HT-29 (cell line): ENCODE measurements at regions not wholly inside any gene's neighbourhood (a gene's known extent, or its start where the extent isn't known, plus 50 kb on each side); places are given as distances from the start of the nearest gene placed in this dataset.
A peak's percentile ranks its signal among the peaks of the same experiment; 100 is the strongest.
"Not testable (repeated sequence)": the region's sequence is repeated elsewhere in the genome, so short reads cannot be mapped to it uniquely, and the experiment has no call there.

Experiments used
- DNase-seq: peaks from one replicate; pipeline ENCODE4 v3.0.0-alpha.2; 2015; ENCODE audit warnings: low spot score

DNA sequence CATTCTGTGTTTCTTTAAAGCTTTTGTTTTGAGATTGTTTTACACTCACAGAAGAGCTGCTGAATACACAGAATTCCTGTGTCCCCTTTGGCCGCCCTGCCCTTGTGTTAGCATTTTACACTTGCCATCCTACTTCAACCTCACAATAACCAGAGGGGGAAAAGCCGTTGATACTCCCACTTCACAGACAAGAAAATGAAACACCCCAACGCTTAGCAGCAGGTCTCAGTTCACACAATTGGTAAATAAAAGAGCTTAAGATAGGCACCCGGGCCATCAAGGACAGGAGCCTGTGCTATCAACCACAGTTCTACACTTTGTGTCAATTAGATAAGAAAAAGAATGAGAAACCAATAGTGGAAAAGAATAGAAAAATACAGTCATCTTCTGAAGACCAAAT is 178.0 kb downstream of the SYK start:
- DNase-seq, result no peak

DNA sequence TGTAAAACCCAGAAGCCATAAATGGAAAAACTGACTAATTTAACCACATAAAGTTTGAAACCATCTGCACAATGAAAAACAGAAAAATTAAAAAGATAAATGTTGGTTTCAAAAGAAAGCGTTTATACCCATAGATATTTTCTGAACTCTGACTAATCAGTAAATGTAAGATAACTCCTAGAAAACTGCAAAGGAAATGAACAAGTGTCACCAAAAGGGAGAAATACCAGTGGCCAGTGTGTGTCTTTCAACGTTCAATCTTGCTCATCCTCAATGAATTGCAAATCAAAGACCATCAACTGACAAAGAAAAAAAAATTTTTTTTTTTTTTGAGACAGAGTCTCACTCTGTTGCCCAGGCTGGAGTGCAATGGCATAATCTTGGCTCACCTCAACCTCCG is 180.1 kb downstream of the SYK start:
- DNase-seq, result no peak

DNA sequence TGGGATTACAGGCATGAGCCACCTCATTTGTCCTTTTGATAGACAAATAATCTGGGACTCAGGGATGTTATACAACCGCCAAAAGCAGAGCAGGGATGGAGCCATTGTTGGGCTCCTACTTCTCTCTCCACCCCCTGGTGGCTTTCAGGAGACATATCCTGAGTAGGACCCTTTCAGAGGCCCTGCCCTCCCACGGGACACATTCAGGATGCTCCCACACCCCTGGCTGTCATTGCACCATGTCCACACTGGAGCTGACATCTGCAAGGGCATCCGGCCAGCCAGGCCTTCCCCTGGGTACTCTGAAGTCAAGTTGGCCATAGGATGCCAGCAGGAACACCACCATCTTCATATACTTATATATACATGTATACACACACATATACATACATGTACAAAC is 181.8 kb downstream of the SYK start:
- DNase-seq, result no peak

DNA sequence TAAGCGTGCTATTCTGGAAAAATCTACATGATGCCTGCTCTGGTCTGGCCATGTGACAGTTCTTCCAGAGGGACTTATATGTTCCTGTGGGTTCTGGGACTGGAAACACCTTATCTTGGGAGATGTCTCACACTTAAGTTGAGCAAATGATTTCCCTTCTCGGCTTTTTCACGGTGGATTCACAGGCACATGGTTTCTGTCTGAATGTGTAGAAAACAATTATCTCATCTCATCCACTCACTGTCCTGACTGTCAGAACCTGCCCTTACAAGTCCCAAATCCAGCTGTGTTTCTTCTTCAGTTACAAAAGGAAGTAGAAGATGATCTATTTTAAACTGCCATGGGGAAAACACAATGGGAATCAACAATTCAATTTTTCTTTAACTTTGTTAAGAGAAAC is 184.0 kb downstream of the SYK start:
- no peak for DNase-seq

DNA sequence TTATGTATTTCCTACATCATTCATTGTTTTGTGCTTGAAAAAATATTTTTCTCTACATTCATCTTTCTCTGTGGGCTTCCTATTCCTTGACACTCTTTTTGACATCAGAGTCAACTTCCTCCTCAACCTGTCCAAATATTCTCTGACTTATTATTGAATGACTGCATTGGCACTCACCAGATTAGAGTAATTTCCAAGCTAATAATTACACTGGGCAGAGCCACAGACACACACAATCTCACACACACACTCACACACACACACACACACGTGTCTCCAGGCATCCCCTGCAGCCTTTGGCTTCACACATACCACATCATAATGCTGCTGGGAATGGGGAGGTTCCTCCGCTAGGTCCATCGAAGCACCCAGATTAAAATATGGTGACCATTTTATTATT is 184.5 kb downstream of the SYK start:
- DNase-seq, result no peak

DNA sequence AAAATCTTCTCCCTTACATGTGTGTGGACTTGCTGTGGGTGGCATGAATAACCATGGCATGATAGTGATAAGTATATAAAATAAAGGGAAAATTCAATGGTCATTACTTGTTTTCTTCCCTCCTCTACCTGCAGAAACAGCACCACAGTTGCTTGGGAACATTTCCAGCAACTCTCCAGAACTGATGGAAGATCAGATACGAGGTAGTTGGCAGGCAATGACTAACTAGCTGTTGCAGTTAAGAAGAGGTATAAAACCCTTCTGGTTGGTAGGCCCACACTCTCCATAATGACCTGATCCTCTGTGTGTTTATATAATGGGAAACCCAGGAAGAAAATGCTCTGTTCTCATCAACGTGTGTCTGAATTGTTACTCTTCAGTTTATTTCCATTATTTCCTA is 185.9 kb downstream of the SYK start:
- no peak for DNase-seq

DNA sequence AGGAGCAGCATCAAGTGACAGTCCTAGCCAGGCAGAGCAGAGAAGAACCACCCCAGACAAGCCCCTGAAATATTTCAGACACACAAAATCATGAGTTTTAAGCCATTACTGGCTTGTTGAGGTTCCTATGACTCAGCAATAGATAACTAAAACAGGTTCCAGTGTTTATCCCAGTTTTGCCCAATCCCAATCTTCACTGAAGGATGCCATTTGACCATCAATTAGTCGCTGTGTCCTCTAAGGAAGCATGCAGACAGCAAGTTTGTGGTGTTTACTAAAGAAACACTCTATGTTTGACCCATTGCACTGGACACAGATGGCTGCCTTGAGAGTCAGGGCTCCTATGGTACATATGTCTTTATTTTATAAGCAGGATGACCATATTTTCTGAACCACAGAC is 186.7 kb downstream of the SYK start:
- no peak for DNase-seq

DNA sequence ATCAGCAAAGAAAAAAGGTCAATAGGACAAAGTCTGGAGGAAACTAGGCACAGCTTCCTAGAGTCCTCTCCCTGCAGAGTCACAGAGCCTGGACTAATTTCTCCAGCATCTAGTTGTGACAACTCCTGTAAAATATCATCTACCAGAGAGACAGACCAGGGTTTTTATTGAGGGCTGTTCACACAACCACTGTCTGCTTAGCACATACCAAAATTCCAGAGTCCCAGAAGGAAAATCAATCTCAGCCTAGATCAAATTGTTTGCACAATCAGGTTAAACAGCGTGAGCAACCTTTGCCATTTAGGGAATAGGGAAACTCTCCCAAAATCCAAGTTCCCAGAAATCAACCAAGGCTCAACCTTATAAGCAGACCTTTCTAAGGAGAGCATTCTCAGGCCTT is 190.3 kb downstream of the SYK start:
- DNase-seq, result no peak

DNA sequence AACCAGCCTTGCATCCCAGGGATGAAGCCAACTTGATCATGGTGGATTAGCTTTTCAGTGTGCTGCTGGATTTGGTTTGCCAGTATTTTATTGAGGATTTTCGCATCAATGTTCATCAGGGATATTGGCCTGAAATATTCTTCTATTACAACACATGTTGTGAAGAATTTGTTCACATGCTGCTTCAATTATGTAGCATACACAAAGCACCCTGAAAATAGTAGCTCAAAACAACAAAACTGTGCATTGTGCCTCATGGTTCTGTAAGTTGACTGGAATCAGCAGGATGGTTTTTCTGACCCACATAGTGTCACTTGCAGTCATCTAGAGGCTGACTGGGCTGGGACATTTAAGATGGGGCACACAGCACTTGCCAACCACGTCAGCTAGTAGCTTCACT is 193.9 kb downstream of the SYK start:
- DNase-seq, result no peak

DNA sequence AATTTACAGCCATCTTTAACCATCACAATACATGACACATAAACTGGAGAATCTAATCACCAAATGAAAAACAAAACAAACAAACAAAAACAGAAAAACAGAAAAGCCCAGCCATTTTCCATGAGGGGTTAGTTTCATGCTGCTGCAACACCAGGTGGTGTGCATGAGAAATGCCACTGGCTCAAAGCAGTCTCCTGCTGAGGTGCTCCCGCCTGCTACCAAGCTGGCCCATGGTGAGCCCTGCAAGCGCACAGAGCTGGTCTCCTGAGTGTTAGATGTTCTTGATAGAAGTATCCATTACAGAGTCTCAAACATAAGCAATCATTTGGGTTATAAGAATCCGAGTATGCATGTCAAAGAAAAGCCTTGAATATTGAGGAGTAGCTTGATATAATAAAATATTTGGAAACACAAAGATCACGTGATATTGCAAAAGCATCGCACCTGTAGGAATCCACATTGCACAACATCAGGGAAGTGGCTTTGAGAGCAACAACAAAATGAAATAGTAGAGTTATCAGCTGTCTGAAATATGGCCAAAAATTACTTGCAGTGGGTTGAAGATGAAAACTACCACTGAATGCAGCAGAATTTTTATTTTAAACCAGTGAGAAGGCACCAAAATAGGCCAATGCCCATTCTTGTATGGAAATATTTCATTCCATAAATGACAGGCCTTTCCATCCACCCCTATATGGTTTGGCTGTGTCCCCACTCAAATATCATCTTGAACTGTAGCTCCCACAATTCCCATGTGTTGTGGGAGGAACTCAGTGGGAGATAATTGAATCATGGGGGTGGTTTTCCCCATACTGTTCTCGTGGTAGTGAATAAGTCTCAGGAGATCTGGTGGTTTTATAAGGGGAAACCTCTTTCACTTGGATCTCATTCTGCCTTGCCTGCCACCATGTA is 194.8 kb downstream of the SYK start:
- DNase-seq, result no peak

DNA sequence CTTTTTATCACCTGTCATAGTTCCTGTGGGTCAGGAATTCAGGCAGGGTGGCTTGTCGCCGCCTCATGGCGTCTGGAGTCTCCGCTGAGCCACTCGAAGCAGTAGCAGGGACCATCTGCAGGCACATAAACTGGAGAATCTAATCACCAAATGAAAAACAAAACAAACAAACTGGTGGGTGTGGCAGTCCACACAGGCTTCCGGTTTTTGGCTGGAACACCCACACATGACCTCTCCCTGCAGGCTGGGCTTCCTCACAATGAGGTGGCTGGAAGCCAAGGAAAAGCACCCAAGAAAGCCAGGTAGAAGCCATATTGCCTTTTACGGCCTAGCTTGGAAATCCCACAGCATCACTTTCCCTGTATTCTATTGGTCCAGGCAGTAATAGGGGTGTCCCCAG is 197.0 kb downstream of the SYK start:
- no peak for DNase-seq

DNA sequence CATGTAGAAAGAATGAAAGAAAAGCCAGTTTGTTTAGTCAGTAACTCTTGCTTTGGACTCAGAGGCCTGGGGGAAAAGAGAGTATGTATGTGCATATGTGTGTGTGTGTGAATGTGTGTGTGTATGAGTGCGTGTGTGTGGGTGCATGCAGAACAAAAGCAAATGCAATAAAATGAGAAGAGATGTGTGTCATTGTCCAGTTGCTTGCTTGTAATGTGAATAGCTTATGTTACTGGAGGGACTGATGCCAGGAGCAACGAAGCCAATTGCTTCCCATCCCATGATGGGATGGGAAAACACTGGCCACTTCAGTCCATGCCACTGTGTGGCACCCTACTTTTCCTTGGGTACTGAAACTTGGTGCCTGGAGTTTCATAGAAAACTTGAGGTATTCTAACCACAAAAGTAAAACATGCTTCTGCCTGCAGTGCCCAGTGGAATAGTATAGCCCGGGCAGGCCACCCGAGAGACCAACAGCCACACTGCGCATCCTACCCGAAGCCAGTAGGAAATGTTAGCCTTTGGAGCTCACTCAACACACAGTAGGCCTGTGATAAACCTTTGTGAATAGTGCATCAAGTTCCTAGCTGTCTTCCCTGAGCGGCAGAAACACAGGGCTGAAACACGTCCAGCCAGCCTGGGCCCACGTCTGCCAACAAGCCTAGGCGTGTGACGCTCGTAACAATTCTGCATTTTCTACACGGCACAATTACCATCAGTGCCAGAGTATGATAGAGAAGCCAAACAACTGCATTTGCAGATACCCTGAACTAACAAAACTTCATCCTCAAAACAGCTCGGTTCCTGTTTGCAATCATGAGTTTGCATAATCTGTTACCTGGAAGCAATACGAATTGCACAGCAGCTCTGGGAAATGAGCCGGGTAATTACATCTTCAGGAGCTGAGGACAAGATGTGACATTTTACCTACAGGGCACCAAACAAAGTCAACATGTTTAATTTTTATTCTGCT is 198.1 kb downstream of the SYK start:
- no peak for DNase-seq

DNA sequence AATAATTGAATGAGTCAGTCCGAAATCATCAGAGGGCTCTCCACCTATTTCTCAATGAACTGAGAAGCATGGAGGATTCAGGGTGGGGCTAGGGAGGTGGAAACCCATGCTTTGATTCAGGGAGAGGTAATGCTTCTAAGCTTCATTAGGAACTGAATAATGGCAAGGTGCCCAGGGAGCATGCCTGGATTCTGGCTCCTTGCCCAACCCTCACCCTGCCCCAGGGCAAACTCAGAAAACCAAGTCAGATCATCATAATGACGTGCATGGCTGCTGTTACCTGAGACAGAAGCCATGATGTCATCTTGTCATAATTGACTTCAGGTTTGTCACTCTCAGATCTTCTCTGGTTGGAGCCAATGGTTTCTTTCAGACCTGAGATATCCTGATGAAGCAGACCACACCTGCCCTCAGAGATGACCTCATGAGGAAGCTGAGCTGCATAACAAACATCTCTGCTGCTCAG is 199.6 kb downstream of the SYK start:
- peak; percentile 41 for DNase-seq

DNA sequence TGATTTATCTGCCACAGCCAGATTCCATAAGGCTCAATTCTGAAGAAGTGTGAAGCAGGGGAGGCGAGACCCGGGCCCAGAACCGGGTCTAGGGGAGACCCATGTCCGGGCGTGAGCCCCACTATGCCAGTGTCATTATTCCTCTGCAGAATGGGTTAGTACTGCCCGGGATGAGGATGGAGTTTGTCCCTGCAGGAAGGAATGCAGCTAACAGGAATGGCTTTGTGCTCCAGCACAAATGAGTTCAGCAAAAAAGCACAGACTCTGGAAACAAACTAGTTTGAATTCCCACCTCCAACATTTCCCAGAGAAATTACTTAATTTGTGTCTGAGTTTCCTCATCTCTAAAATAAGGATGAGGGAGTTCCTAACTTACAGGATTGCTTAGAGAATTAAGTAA is 202.9 kb downstream of the SYK start:
- no peak for DNase-seq

DNA sequence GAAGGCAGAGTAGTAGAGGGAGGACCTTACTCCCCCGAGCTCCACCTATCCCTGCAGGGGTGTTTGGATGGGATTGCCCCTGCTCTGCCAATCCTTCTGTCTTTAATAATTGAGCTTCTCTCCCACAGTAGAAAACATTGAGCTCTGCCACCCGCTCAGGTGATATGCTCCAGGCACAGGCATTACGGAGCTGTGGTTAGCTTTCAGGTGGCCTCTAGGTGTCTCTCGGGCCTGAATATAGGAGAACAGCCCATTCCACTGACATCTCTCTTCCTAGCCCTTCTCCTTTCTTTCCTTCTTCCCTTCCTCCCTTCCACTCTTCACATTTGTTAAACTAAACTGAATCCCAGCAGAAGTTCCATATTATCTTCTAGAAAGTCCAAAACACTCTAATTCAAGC is 203.4 kb downstream of the SYK start:
- DNase-seq, result no peak

DNA sequence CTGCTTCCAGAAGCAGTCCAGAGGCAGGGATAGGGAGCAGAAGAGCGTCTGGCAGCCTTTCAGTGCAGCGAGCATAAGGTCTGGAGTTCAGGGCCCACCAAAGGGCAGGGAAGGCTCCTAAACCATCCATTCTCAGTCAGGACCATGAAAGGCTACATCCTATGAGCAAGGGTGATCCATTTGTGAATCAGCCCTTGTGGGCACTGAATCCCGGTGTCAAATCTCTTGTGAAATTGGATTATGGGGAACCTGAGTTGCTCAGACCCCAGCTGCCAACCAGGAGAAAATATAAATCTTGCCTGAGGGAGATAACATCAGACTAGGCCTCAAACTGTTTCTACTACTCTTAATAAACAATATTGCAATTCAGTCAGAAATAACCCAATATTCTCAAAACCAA is 204.4 kb downstream of the SYK start:
- DNase-seq, result no peak

DNA sequence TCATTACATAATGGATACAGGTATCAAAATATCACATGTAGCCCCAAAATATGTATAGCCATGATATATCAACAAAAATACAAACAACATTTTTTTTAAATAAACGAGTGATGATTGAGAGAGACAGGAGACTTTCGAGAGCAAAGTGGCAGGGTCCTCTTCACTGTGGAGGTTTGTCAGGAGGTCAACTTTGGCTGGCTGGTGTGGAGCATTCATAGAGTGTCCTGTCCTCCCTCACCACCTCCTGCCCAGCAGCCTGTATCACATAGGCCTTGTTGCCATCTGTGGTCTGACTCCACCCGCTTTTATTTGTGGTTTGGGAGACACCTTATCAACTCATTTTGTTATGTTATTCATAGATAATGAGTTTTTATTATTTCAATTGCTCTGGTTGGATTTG is 206.9 kb downstream of the SYK start:
- no peak for DNase-seq

DNA sequence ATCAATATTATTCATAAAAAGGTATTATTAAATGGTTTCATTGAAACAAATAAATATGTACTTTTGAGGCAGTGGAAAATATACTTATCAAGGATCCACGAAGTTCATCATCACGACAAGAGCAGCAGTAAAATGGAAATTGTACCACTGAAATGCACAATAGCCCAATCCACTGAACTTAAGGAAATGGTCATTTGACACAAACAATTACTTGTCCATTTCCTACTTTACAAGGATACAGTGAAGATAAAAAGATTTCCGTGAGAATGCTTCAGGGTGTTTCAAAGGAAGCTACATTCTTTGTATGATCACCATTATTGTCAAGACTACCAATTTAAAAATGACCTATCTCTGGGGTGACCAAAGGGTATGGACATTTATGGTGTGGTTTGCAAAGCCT is 210.3 kb downstream of the SYK start:
- DNase-seq, result no peak

DNA sequence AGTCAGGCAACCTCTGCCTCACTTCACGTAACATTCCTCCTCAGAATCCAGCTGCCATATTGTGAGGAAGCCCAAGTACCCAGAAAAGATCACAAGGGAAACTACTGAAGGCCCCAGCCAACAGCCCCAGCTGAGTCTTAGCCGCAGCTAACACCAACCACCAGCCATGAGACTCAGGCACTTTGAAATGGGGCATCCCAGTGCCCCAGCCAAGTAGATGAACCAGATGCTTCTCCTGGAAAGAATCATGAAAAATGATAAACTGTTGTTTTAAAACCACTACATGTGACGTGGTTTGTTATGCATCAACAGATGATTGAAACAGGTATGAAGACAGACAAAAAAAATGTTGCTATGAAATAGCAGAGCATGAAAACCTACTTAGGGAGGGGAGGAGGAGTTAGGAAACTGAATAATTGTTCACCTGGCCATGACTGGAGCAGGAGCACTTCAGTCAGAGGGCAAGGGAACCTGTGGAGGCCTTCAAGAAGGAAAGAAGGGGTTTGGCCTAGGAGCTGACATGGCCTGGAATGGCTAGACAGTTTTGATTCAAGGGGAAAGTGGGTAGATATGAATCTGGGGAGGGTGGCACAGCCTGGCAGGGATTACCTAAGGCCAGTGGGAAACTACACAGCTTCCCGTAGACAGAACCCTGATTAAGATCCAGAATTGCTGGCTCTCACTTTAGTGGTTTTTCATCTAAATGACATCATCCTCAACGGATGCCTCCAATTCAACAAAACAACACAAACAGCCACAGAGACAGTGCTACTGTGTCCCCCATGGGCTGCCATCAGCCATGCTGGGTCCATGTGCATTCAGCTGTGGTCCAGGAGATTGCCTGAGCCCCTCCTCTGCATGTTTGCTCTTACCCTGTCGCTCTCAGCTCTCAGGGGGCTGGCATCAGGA is 211.6 kb downstream of the SYK start:
- DNase-seq, result no peak

DNA sequence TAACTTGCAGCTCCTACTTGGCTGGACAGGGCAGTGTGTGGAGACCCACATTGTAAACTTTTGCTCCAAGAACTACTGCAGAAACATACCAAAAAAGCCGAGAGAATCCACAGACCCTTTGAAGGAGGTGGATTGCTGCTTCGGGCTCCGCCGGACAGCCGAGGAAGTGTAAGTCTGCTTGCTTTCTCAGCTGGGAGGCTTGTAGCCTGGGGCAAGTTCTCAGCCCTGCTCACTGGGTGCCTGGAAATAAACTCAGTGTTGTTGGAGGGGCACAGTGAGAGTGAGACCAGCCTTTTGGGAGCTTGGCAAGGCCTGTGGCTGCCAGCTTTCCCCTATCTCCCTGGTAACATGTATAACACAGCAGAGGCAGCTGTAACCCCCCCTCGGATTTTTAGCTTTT is 215.6 kb downstream of the SYK start:
- DNase-seq, result no peak

DNA sequence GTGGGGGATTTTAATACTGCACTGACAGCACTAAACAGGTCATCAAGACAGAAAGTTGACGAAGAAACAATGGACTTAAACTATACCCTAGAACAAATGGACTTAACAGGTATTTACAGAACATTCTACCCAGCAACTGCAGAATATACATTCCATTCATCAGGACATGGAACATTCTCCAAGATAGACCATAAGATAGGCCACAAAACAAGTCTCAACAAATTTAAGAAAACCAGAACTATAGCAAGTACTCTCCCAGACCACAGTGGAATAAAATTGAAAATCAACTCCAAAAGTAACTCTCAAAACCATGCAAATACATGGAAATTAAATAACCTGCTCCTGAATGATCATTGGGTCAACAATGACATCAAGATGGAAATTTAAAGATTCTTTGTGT is 218.3 kb downstream of the SYK start:
- DNase-seq, result not testable (repeated sequence)

DNA sequence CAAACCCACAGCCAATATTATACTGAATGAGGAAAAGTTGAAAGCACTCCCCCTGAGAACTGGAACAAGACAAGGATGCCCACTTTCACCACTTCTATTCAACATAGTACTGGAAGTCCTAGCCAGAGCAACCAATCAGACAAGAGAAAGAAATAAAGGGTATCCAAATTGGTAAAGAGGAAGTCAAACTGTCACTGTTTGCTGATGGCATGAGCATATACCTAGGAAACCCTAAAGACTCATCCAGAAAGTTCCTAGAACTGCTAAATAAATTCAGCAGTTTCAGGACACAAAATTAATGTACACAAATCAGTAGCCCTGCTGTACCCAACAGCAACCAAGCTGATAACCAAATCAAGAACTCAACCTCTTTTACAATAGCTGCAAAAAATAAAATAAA is 220.0 kb downstream of the SYK start:
- DNase-seq, result not testable (repeated sequence)
